Upper lobe of left lung (tissue), 6 donors: ENCODE measurements at regions not wholly inside any gene's neighbourhood (a gene's known extent, or its start where the extent isn't known, plus 50 kb on each side); places are given as distances from the start of the nearest gene placed in this dataset.
A peak's percentile ranks its signal among the peaks of the same experiment; 100 is the strongest.
"Not testable (repeated sequence)": the region's sequence is repeated elsewhere in the genome, so short reads cannot be mapped to it uniquely, and the experiment has no call there.

ENCODE experiments used
- ATAC-seq, 2 donors: fragments of 200-7000 bp; cut with Tn5 transposase; one replicate each; pipeline ENCODE4 v1.9.1; 2022; ENCODE audit warnings: mild to moderate bottlenecking in 2 of 2, moderate library complexity in 2 of 2; ENCODE audit not compliant: low FRiP score in 2 of 2
- DNase-seq, 2 donors: peaks; one replicate each; pipeline ENCODE4 v3.0.0-alpha.2; 2019 to 2020
- H3K27ac ChIP-seq, 4 donors: fragments of 200-600 bp; sonication (generic); one replicate each; pipeline ENCODE4 v1.5.1; 2016 to 2019
- H3K27me3 ChIP-seq, 4 donors: fragments of 200-600 bp; sonication (generic); one replicate each; pipeline ENCODE4 v1.5.1; 2017 to 2019
- H3K36me3 ChIP-seq, 4 donors: fragments of 200-600 bp; sonication (generic); one replicate each; pipeline ENCODE4 v1.5.1; 2016 to 2019
- H3K4me1 ChIP-seq, 4 donors: fragments of 200-600 bp; sonication (generic); one replicate each; pipeline ENCODE4 v1.5.1; 2018 to 2019
- H3K4me3 ChIP-seq, 4 donors: fragments of 200-600 bp; sonication (generic); one replicate each; pipeline ENCODE4 v1.5.1; 2017 to 2019; ENCODE audit warnings: mild to moderate bottlenecking in 2 of 4, moderate library complexity in 1 of 4
- H3K9me3 ChIP-seq, 4 donors: fragments of 200-600 bp; sonication (generic); one replicate each; pipeline ENCODE4 v1.5.1; 2018 to 2019
- EP300 ChIP-seq, 4 donors: sonication (generic); formaldehyde crosslinking; IDR thresholded peaks; one replicate each; pipeline ENCODE4 v1.5.1; 2017; ENCODE audit warnings: antibody characterized with exemption in 4 of 4, control low read depth in 2 of 4
- POLR2A ChIP-seq, 4 donors: fragments of 450-650 bp; IDR thresholded peaks; one replicate each; pipeline ENCODE4 v1.5.1; 2016 to 2017; ENCODE audit warnings: antibody characterized with exemption in 4 of 4, mild to moderate bottlenecking in 2 of 4
- POLR2AphosphoS5 ChIP-seq, 2 donors: sonication (generic); formaldehyde crosslinking; IDR thresholded peaks; one replicate each; pipeline ENCODE4 v1.5.1; 2017; ENCODE audit warnings: antibody characterized with exemption in 2 of 2
- WGBS, 2 donors: methylation state at CpG; one replicate each; pipeline ENCODE4 v1.1.5; 2017 to 2018; 5-methylcytosine and 5-hydroxymethylcytosine counted together
- TF ChIP-seq, protein P1 (sequence below), 6 experiments: fragments of 450-650 bp in 4 of 6; fragments of 200-600 bp in 2 of 6; sonication (generic) in 2 of 6; IDR thresholded peaks; one replicate each; pipeline ENCODE4 v1.5.1; 2016 to 2019; ENCODE audit warnings: antibody characterized with exemption in 6 of 6
- donor health status: DM: no; HTN: no; CAD: no; lungs with moderate emphysema.
- donor health status: DM: no; HTN: yes; CAD: no; lungs with severe emphysema.

- DNase-seq (no peak), ATAC-seq (no peak)
- no peaks in the 10 kb centered on the region for H3K9me3 ChIP-seq
- no peak overlapping the region for H3K27ac ChIP-seq
- H3K4me1 ChIP-seq = no peaks in the 10 kb centered on the region
- no peak overlapping the region for H3K4me3 ChIP-seq
- TF ChIP-seq POLR2AphosphoS5 (IDR thresholded peaks at IDR 0.05) = no peak
- TF ChIP-seq, protein P1, sequence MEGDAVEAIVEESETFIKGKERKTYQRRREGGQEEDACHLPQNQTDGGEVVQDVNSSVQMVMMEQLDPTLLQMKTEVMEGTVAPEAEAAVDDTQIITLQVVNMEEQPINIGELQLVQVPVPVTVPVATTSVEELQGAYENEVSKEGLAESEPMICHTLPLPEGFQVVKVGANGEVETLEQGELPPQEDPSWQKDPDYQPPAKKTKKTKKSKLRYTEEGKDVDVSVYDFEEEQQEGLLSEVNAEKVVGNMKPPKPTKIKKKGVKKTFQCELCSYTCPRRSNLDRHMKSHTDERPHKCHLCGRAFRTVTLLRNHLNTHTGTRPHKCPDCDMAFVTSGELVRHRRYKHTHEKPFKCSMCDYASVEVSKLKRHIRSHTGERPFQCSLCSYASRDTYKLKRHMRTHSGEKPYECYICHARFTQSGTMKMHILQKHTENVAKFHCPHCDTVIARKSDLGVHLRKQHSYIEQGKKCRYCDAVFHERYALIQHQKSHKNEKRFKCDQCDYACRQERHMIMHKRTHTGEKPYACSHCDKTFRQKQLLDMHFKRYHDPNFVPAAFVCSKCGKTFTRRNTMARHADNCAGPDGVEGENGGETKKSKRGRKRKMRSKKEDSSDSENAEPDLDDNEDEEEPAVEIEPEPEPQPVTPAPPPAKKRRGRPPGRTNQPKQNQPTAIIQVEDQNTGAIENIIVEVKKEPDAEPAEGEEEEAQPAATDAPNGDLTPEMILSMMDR (IDR thresholded peaks at IDR 0.05) = no peak
- no peak for TF ChIP-seq EP300 (IDR thresholded peaks at IDR 0.05)
- no peak for TF ChIP-seq POLR2A (IDR thresholded peaks at IDR 0.05)
- H3K36me3 ChIP-seq = no peaks in the 10 kb centered on the region
- H3K27me3 ChIP-seq = no peaks in the 10 kb centered on the region
- WGBS, 2 donors = 63 to 81% methylated on average over 4 of the region's 4 CpGs
Measured at GRCh38 chr17:34024386-34024785, 230.7 kb upstream of the CCL2 start.

GRCh38 chr17:34024806-34025551, 230.1 kb upstream of the CCL2 start:
- H3K36me3 ChIP-seq = no peaks in the 10 kb centered on the region
- H3K9me3 ChIP-seq = no peaks in the 10 kb centered on the region
- DNase-seq (no peak), ATAC-seq (no peak)
- H3K4me1 ChIP-seq = no peaks in the 10 kb centered on the region
- H3K4me3 ChIP-seq = no peak overlapping the region
- WGBS, 2 donors = 46 to 59% methylated on average over 1 to 2 of the region's 2 CpGs
- H3K27me3 ChIP-seq = no peaks in the 10 kb centered on the region
- TF ChIP-seq, protein P1 (IDR thresholded peaks at IDR 0.05) = no peak
- TF ChIP-seq EP300 (IDR thresholded peaks at IDR 0.05) = no peak
- no peak for TF ChIP-seq POLR2A (IDR thresholded peaks at IDR 0.05)
- no peak for TF ChIP-seq POLR2AphosphoS5 (IDR thresholded peaks at IDR 0.05)
- H3K27ac ChIP-seq = no peak overlapping the region

DNA sequence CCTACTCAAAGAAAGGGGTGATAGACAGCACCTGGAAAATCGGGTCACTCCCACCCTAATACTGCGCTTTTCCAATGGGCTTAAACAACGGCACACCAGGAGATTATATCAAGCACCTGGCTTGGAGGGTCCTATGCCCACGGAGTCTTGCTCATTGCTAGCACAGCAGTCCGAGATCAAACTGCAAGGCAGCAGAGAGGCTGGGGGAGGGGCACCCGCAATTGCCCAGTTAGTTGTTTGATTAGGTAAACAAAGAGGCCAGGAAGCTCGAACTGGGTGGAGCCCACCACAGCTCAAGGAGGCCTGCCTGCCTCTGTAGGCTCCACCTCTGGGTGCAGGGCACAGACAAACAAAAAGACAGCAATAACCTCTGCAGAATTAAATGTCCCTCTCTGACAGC, 224.5 kb upstream of the CCL2 start:
- H3K36me3 ChIP-seq, H3K27me3 ChIP-seq, H3K4me3 ChIP-seq, H3K27ac ChIP-seq, ATAC-seq, DNase-seq, H3K4me1 ChIP-seq: not testable (repeated sequence)
- H3K9me3 ChIP-seq = peaks cover 0 to 11% (median 0%) of the 10 kb centered on the region in 4 donors
- 64 to 77% methylated on average over 7 of the region's 7 CpGs for WGBS, 2 donors

DNA sequence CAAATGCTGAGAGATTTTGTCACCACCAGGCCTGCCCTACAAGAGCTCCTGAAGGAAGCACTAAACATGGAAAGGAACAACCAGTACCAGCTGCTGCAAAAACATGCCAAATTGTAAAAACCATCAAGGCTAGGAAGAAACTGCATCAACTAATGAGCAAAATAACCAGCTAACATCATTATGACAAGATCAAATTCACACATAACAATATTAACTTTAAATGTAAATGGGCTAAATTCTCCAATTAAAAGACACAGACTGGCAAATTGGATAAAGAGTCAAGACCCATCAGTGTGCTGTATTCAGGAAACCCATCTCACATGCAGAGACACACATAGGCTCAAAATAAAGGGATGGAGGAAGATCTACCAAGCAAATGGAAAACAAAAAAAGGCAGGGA, 222.8 kb upstream of the CCL2 start:
- ATAC-seq = not testable (repeated sequence)
- peaks cover 0 to 11% (median 0%) of the 10 kb centered on the region in 4 donors for H3K9me3 ChIP-seq

DNA sequence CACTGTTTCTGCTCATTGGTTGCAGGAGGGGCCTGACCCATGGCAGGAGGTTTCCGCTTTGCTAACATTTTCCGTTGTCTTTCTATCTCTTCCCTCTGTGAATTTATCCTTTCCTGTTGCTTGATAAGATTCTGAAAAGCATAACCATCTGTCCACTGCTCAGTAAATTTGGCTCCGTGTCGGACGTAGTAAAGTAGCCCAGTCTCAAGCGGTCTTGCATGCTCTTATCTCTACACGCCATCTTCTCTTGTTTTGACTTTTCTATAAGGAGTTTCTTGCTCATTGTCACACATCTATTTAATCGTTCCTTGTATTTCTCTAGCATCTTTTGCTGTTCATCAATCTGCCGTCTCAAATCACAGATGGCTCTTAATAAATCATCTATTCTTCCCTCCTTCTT, 216.3 kb upstream of the CCL2 start:
- not testable (repeated sequence) for H3K4me3 ChIP-seq, DNase-seq, H3K9me3 ChIP-seq, H3K27me3 ChIP-seq, H3K27ac ChIP-seq, ATAC-seq, H3K36me3 ChIP-seq, H3K4me1 ChIP-seq
- 58 to 63% methylated on average over 9 of the region's 9 CpGs for WGBS, 2 donors

More for the DNA sequence above, 222.8 kb upstream of the CCL2 start:
- DNase-seq, H3K27ac ChIP-seq, H3K4me1 ChIP-seq, H3K4me3 ChIP-seq, H3K36me3 ChIP-seq, H3K27me3 ChIP-seq: not testable (repeated sequence)

DNA sequence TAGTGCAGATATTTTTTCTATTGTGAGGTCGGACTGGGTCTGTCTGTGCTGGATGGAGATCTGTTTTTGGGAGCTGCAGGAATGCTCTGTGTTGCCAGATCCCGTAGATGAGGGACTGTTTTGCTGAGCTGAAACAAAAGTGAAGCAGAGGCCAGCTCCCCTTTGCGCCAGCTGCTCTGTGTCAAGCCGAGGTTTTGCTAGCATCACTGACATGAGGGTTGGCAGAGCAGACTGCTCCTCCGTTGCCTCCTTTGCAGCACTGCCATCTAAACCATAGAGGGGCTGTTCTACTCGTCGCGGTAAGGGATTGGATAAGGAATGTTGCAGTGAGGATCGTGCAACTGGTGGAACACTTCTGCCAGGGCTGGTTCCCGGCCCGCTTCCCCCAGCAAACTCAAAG, 215.9 kb upstream of the CCL2 start:
- H3K4me3 ChIP-seq, H3K36me3 ChIP-seq, H3K4me1 ChIP-seq, H3K9me3 ChIP-seq, H3K27ac ChIP-seq, H3K27me3 ChIP-seq, ATAC-seq, DNase-seq: not testable (repeated sequence)
- WGBS, 2 donors = 71 to 83% methylated on average over 11 of the region's 11 CpGs

DNA sequence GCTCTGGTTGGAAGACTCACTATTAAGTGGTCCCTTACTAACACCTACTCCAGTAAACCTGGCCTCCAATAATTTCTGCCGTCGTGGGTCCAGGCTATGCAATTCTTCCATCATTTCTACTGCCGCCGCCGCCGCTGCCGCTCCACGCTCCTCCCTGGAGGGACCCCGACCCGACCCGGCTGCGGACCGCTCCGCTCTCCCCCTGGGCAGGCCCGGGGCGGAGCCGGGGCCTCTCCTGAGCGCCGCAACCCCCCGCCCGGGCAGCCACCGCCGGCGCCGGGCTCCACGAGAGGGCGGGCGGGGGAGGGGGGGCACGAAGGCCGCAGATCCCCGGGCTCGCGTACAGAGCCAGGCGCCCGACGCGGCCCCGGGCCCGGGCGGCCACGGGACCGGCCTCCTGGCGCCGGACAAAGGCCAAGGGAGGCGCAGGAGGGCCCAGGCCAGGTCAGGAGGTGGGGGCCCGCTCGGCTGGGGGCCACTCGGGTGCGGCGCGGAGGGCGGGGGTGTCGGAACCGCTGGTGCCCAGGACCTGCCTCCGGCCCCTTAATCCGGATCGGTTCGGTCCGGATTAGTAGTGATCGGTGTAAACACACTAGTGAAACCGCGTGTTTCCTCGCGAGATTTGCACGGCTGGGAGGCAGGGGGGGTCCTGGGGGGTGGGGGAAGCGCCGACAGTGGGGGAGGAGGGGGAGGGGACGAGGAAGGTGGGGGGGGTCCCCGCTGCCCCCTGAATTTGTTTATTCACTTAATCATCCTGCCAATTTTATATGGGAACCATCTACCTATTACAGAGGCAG, 215.1 kb upstream of the CCL2 start:
- 63 to 72% methylated on average over 16 to 26 of the region's 69 CpGs for WGBS, 2 donors
- not testable (repeated sequence) for H3K36me3 ChIP-seq, H3K9me3 ChIP-seq, H3K27ac ChIP-seq, H3K4me3 ChIP-seq, H3K4me1 ChIP-seq, H3K27me3 ChIP-seq
- ATAC-seq (peak; percentile 73 to 78), DNase-seq (peak in 1 of 2 donors; percentile 74)
